HEK293T (cell line): ENCODE measurements at regions not wholly inside any gene's neighbourhood (a gene's known extent, or its start where the extent isn't known, plus 50 kb on each side); places are given as distances from the start of the nearest gene placed in this dataset.
"Not testable (repeated sequence)": the region's sequence is repeated elsewhere in the genome, so short reads cannot be mapped to it uniquely, and the experiment has no call there.

Source experiments
- BHLHE40 ChIP-seq: fragments of 450-650 bp; IDR thresholded peaks from 2 replicates; pipeline ENCODE4 v1.6.1; 2016; ENCODE audit warnings: mild to moderate bottlenecking, moderate library complexity, borderline replicate concordance
- CTBP1 ChIP-seq: fragments of 450-650 bp; IDR thresholded peaks from 2 replicates; pipeline ENCODE4 v1.6.1; 2016; ENCODE audit warnings: borderline replicate concordance
- ELF4 ChIP-seq: fragments of 450-650 bp; IDR thresholded peaks from 2 replicates; pipeline ENCODE4 v1.6.1; 2017; ENCODE audit warnings: antibody characterized with exemption
- FOXA1 ChIP-seq: fragments of 450-650 bp; IDR thresholded peaks from 2 replicates; pipeline ENCODE4 v1.6.1; 2016; ENCODE audit warnings: mild to moderate bottlenecking
- FOXK2 ChIP-seq: fragments of 450-650 bp; IDR thresholded peaks from 2 replicates; pipeline ENCODE4 v1.6.1; 2016; ENCODE audit warnings: mild to moderate bottlenecking
- FOXM1 ChIP-seq: fragments of 450-650 bp; IDR thresholded peaks from 2 replicates; pipeline ENCODE4 v1.6.1; 2017; ENCODE audit warnings: mild to moderate bottlenecking, borderline replicate concordance
- L3MBTL2 ChIP-seq: fragments of 450-650 bp; conservative IDR thresholded peaks from 2 replicates; pipeline ENCODE4 v1.6.1; 2016; ENCODE audit warnings: mild to moderate bottlenecking
- NFRKB ChIP-seq: fragments of 450-650 bp; IDR thresholded peaks from 2 replicates; pipeline ENCODE4 v1.6.1; 2016; ENCODE audit warnings: mild to moderate bottlenecking, moderate library complexity
- SP1 ChIP-seq: fragments of 450-650 bp; IDR thresholded peaks from 2 replicates; pipeline ENCODE4 v1.6.1; 2017
- TARDBP ChIP-seq: fragments of 450-650 bp; IDR thresholded peaks from 2 replicates; pipeline ENCODE4 v1.6.1; 2016
- ZNF384 ChIP-seq: fragments of 450-650 bp; IDR thresholded peaks from 2 replicates; pipeline ENCODE4 v1.6.1; 2016

- not testable (repeated sequence) for TF ChIP-seq FOXM1, SP1, CTBP1, BHLHE40, ZNF384, NFRKB, FOXA1, L3MBTL2, TARDBP, FOXK2, ELF4
Observed at GRCh38 chr1:86805898-86806519, 101.6 kb downstream of the SH3GLB1 start.
